ENCODE measurements at regions not wholly inside any gene's neighbourhood (a gene's known extent, or its start where the extent isn't known, plus 50 kb on each side); places are given as distances from the start of the nearest gene placed in this dataset.

DNA sequence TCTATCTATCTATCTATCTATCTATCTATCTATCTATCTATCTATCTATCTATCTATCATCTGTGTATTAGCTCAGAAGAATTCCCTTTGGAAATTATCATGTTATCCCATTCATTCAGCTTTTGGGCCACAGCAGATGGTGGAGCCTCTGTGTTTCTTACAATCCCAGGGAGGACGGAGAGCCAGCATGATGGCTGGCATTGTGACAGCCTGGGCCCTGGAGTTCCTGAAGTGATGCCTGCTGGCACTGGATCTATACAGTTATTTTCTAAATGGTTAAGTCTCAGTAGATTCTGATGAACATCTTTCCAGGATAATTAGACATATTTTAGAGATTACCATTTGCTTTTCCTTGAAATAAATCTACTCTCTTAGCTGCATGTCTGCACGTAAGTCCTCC lies 385.4 kb upstream of the NXPH2 start:
- Histone ChIP-seq H3K27ac (ENCODE audit: low read depth in 1 of 2, low read length in 1 of 2) (no peak overlapping the region), H3K9ac (ENCODE audit: insufficient read depth in 1 of 2, low read length in 2 of 2) (no peak overlapping the region), H3K27me3 (ENCODE audit: control insufficient read depth in 3 of 3, insufficient read depth in 3 of 3, low read length in 2 of 3) (no peaks in the 10 kb centered on the region), H3K4me3 (no peak overlapping the region), H3K4me1 (ENCODE audit: control insufficient read depth in 5 of 5, insufficient read depth in 5 of 5, low read length in 5 of 5) (no peaks in the 10 kb centered on the region), H3K9me3 (ENCODE audit: control insufficient read depth in 4 of 4, insufficient read depth in 3 of 4, low read length in 3 of 4) (no peaks in the 10 kb centered on the region), H3K36me3 (ENCODE audit: control insufficient read depth in 4 of 4, insufficient read depth in 4 of 4, low read length in 4 of 4) (no peaks in the 10 kb centered on the region)
- WGBS, 2 donors, result 77% methylated on average over 2 of the region's 2 CpGs
- TF ChIP-seq, protein P1, sequence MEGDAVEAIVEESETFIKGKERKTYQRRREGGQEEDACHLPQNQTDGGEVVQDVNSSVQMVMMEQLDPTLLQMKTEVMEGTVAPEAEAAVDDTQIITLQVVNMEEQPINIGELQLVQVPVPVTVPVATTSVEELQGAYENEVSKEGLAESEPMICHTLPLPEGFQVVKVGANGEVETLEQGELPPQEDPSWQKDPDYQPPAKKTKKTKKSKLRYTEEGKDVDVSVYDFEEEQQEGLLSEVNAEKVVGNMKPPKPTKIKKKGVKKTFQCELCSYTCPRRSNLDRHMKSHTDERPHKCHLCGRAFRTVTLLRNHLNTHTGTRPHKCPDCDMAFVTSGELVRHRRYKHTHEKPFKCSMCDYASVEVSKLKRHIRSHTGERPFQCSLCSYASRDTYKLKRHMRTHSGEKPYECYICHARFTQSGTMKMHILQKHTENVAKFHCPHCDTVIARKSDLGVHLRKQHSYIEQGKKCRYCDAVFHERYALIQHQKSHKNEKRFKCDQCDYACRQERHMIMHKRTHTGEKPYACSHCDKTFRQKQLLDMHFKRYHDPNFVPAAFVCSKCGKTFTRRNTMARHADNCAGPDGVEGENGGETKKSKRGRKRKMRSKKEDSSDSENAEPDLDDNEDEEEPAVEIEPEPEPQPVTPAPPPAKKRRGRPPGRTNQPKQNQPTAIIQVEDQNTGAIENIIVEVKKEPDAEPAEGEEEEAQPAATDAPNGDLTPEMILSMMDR (IDR thresholded peaks at IDR 0.05; ENCODE audit: control extremely low read depth, extremely low read depth), result no peak
- ATAC-seq (ENCODE audit: insufficient read depth, low FRiP score) (no peak), DNase-seq (no peak)

DNA sequence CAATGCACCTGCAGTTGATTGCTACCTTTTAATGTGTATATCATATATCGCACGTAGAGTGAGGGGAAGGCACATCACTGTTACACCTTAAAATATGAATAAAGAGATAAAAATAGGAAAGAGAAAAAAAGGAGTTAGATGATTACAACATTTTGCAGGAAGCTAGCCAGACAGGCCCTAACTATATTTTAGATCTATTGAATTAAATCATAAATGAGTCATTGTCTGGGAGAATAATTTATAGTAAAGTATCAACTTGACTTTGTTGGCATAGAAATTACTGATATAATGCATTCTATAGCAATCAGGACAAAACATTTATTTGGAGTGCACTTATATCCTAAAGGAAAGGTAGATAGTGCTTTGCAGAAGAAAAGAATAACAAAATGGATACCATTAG lies 384.9 kb upstream of the NXPH2 start:
- H3K9me3 ChIP-seq (ENCODE audit: control insufficient read depth in 4 of 4, insufficient read depth in 3 of 4, low read length in 3 of 4), result no peaks in the 10 kb centered on the region
- no peak overlapping the region for H3K4me3 ChIP-seq
- DNase-seq (no peak), ATAC-seq (ENCODE audit: insufficient read depth, low FRiP score) (no peak)
- 90 to 99% methylated on average over 2 of the region's 2 CpGs for WGBS, 2 donors
- H3K4me1 ChIP-seq (ENCODE audit: control insufficient read depth in 5 of 5, insufficient read depth in 5 of 5, low read length in 5 of 5), result no peaks in the 10 kb centered on the region
- H3K27ac ChIP-seq (ENCODE audit: low read depth in 1 of 2, low read length in 1 of 2), result no peak overlapping the region
- no peak overlapping the region for H3K9ac ChIP-seq (ENCODE audit: insufficient read depth in 1 of 2, low read length in 2 of 2)
- no peaks in the 10 kb centered on the region for H3K27me3 ChIP-seq (ENCODE audit: control insufficient read depth in 3 of 3, insufficient read depth in 3 of 3, low read length in 2 of 3)
- TF ChIP-seq, protein P1 (IDR thresholded peaks at IDR 0.05; ENCODE audit: control extremely low read depth, extremely low read depth), result no peak
- H3K36me3 ChIP-seq (ENCODE audit: control insufficient read depth in 4 of 4, insufficient read depth in 4 of 4, low read length in 4 of 4), result no peaks in the 10 kb centered on the region

DNA sequence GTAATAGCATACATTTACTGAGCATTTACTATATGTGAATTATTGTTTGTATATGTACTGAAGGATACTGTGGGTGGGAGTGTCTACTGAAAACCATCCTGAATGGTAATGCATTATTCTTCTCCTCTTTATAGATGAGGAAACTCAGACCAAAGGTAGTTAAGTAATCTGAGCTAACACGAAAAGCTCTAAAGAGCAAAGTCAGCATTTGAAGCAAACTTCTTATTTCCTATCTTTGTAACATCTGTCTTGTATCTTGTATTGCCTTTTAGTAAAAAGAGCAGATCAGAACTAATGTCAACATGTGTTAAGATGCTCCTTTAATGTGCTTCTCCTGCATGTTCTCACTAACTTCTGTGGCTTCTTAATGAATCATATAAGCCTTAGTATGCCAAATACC lies 382.8 kb upstream of the NXPH2 start:
- Histone ChIP-seq H3K9ac (ENCODE audit: insufficient read depth in 1 of 2, low read length in 2 of 2) (no peak overlapping the region), H3K27ac (ENCODE audit: low read depth in 1 of 2, low read length in 1 of 2) (no peak overlapping the region), H3K9me3 (ENCODE audit: control insufficient read depth in 4 of 4, insufficient read depth in 3 of 4, low read length in 3 of 4) (peaks cover 0 to 2% (median 0%) of the 10 kb centered on the region in 4 donors), H3K27me3 (ENCODE audit: control insufficient read depth in 3 of 3, insufficient read depth in 3 of 3, low read length in 2 of 3) (no peaks in the 10 kb centered on the region), H3K4me1 (ENCODE audit: control insufficient read depth in 5 of 5, insufficient read depth in 5 of 5, low read length in 5 of 5) (no peaks in the 10 kb centered on the region), H3K4me3 (no peak overlapping the region), H3K36me3 (ENCODE audit: control insufficient read depth in 4 of 4, insufficient read depth in 4 of 4, low read length in 4 of 4) (no peaks in the 10 kb centered on the region)
- TF ChIP-seq, protein P1 (IDR thresholded peaks at IDR 0.05; ENCODE audit: control extremely low read depth, extremely low read depth), result no peak
- WGBS, 2 donors, result 88 to 91% methylated on average over 1 of the region's 1 CpG
- DNase-seq (no peak), ATAC-seq (ENCODE audit: insufficient read depth, low FRiP score) (no peak)

DNA sequence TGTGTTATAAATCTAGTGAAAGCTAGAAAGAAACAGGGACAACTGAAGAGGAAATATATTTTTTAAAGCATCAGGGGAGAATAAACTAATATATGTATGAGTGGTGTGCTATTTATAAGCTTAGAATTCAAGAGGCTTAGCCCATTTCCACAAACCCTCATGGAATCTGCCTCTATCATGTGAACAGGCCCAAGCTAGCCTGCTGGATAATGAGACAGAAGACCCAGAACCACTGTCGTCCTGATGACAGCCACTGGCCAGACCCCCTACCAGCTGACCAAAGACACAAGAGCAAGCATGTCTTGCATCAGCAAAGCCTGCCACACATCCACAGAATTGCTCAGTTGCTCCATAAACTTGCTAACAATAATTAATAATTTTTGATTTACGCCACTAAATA lies 382.3 kb upstream of the NXPH2 start:
- DNase-seq, result no peak
- peaks cover 0 to 2% (median 0%) of the 10 kb centered on the region in 4 donors for H3K9me3 ChIP-seq (ENCODE audit: control insufficient read depth in 4 of 4, insufficient read depth in 3 of 4, low read length in 3 of 4)
- H3K4me3 ChIP-seq, result no peak overlapping the region
- TF ChIP-seq, protein P1 (IDR thresholded peaks at IDR 0.05; ENCODE audit: control extremely low read depth, extremely low read depth), result no peak
- H3K36me3 ChIP-seq (ENCODE audit: control insufficient read depth in 4 of 4, insufficient read depth in 4 of 4, low read length in 4 of 4), result no peaks in the 10 kb centered on the region
- no peak for ATAC-seq (ENCODE audit: insufficient read depth, low FRiP score)
- no peak overlapping the region for H3K27ac ChIP-seq (ENCODE audit: low read depth in 1 of 2, low read length in 1 of 2)
- H3K27me3 ChIP-seq (ENCODE audit: control insufficient read depth in 3 of 3, insufficient read depth in 3 of 3, low read length in 2 of 3), result no peaks in the 10 kb centered on the region
- no peaks in the 10 kb centered on the region for H3K4me1 ChIP-seq (ENCODE audit: control insufficient read depth in 5 of 5, insufficient read depth in 5 of 5, low read length in 5 of 5)
- H3K9ac ChIP-seq (ENCODE audit: insufficient read depth in 1 of 2, low read length in 2 of 2), result no peak overlapping the region
- 74 to 86% methylated on average over 2 of the region's 2 CpGs for WGBS, 2 donors

Measured in lung (tissue), 11 donors.